Glomerular visceral epithelial cell (primary cell): ENCODE measurements at regions not wholly inside any gene's neighbourhood (a gene's known extent, or its start where the extent isn't known, plus 50 kb on each side); places are given as distances from the start of the nearest gene placed in this dataset.
"Not testable (repeated sequence)": the region's sequence is repeated elsewhere in the genome, so short reads cannot be mapped to it uniquely, and the experiment has no call there.

Experiments
- DNase-seq: peaks from one replicate; pipeline ENCODE4 v3.0.0-alpha.2; 2016; ENCODE audit errors: extremely low spot score

GRCh38 chr4:131883181-131883580, 1265.9 kb upstream of the PCDH10 start:
- DNase-seq = peak; percentile 56

GRCh38 chr4:131925662-131926061, 1223.4 kb upstream of the PCDH10 start:
- DNase-seq = not testable (repeated sequence)

GRCh38 chr4:131967646-131968045, 1181.4 kb upstream of the PCDH10 start:
- DNase-seq = peak; percentile 22

GRCh38 chr4:131974730-131975129, 1174.4 kb upstream of the PCDH10 start:
- DNase-seq = no peak

GRCh38 chr4:131975276-131976132, 1173.6 kb upstream of the PCDH10 start:
- DNase-seq = not testable (repeated sequence)

- not testable (repeated sequence) for DNase-seq
Observed at GRCh38 chr4:131976133-131977002, 1172.7 kb upstream of the PCDH10 start.

GRCh38 chr4:131978120-131978519, 1171.0 kb upstream of the PCDH10 start:
- no peak for DNase-seq

- DNase-seq = no peak
Observed at GRCh38 chr4:131989576-131989975, 1159.5 kb upstream of the PCDH10 start.

- DNase-seq = peak; percentile 44
Observed at GRCh38 chr4:132001542-132001941, 1147.6 kb upstream of the PCDH10 start.

- no peak for DNase-seq
Observed at GRCh38 chr4:132003593-132003992, 1145.5 kb upstream of the PCDH10 start.

- no peak for DNase-seq
Observed at GRCh38 chr4:132015321-132015720, 1133.8 kb upstream of the PCDH10 start.

- no peak for DNase-seq
Observed at GRCh38 chr4:132016703-132017350, 1132.3 kb upstream of the PCDH10 start.

GRCh38 chr4:132026166-132026565, 1122.9 kb upstream of the PCDH10 start:
- DNase-seq = no peak

- DNase-seq = no peak
Observed at GRCh38 chr4:132026816-132027215, 1122.3 kb upstream of the PCDH10 start.

GRCh38 chr4:132056496-132056895, 1092.6 kb upstream of the PCDH10 start:
- DNase-seq = no peak

- DNase-seq = no peak
Observed at GRCh38 chr4:132059227-132059626, 1089.9 kb upstream of the PCDH10 start.

- no peak for DNase-seq
Observed at GRCh38 chr4:132062611-132063239, 1086.4 kb upstream of the PCDH10 start.

GRCh38 chr4:132063829-132064228, 1085.3 kb upstream of the PCDH10 start:
- no peak for DNase-seq

GRCh38 chr4:132065940-132066495, 1083.1 kb upstream of the PCDH10 start:
- no peak for DNase-seq

GRCh38 chr4:132071815-132072214, 1077.3 kb upstream of the PCDH10 start:
- DNase-seq = no peak

GRCh38 chr4:132076829-132077228, 1072.3 kb upstream of the PCDH10 start:
- DNase-seq = no peak
